H1 (cell line): ENCODE measurements at regions not wholly inside any gene's neighbourhood (a gene's known extent, or its start where the extent isn't known, plus 50 kb on each side); places are given as distances from the start of the nearest gene placed in this dataset.

Experiments used
- CTCF ChIA-PET: fragments of 300-600 bp; sonication (Branson Sonifier 250); formaldehyde crosslinking; loops from one replicate; lab custom pipeline; 2021; ENCODE audit not compliant: partially characterized antibody; lab: Charles Lee
- POLR2A ChIA-PET: fragments of 300-600 bp; sonication (Branson Sonifier 250); formaldehyde crosslinking; loops from one replicate; lab custom pipeline; 2021; ENCODE audit warnings: inconsistent platforms; ENCODE audit not compliant: partially characterized antibody; lab: Charles Lee
- DNase-seq, 2 experiments: peaks; one replicate each; pipeline versions ENCODE4 v3.0.0 to v3.0.0-alpha.2; 2010 to 2022; ENCODE audit warnings: low spot score in 2 of 2, low read depth in 1 of 2, mixed read lengths in 1 of 2
- FAIRE-seq: peaks from 2 replicates; lab custom pipeline; 2011; peaks lifted over from hg19 to GRCh38; lab: Jason Lieb, UNC
- H2AFZ ChIP-seq: 2 replicates; pipeline ENCODE4 v1.8.1; 2012; ENCODE audit warnings: low read length, inconsistent platforms
- H2AK5ac ChIP-seq: 2 replicates; pipeline ENCODE4 v1.6.1; 2013; ENCODE audit warnings: low read depth, low read length
- H2BK120ac ChIP-seq: replicated peaks from 2 replicates; pipeline ENCODE3; 2013; ENCODE audit warnings: low read depth, low read length, inconsistent platforms
- H2BK12ac ChIP-seq: 2 replicates; pipeline ENCODE4 v1.6.1; 2013; ENCODE audit warnings: low read depth, low read length
- H2BK15ac ChIP-seq: 2 replicates; pipeline ENCODE4 v1.6.1; 2013; ENCODE audit warnings: low read length
- H2BK20ac ChIP-seq: 2 replicates; pipeline ENCODE4 v1.6.1; 2013; ENCODE audit warnings: low read length
- H2BK5ac ChIP-seq: 2 replicates; pipeline ENCODE4 v1.6.1; 2013; ENCODE audit warnings: low read depth, low read length
- H3K14ac ChIP-seq: 2 replicates; pipeline ENCODE4 v1.6.1; 2013; ENCODE audit warnings: inconsistent platforms; ENCODE audit not compliant: insufficient read length
- H3K18ac ChIP-seq: 2 replicates; pipeline ENCODE4 v1.6.1; 2013; ENCODE audit warnings: low read length; ENCODE audit errors: extremely low read depth
- H3K23ac ChIP-seq: 2 replicates; pipeline ENCODE4 v1.6.1; 2013; ENCODE audit warnings: inconsistent platforms; ENCODE audit not compliant: insufficient read length
- H3K23me2 ChIP-seq: 2 replicates; pipeline ENCODE4 v1.6.1; 2013; ENCODE audit warnings: low read depth, low read length
- H3K27ac ChIP-seq: 2 replicates; pipeline ENCODE4 v1.6.1; 2011; ENCODE audit warnings: low read depth, low read length, inconsistent platforms
- H3K27me3 ChIP-seq, 4 experiments: replicated peaks in 1 of 4; 1 replicate in 1 of 4; 2 replicates in 3 of 4; pipeline versions ENCODE4 v1.6.1 to v1.8.1; 2011 to 2013; ENCODE audit warnings: low read length in 3 of 4, mild to moderate bottlenecking in 3 of 4, inconsistent platforms in 2 of 4, mixed read lengths in 2 of 4, moderate library complexity in 1 of 4; ENCODE audit not compliant: control insufficient read depth in 3 of 4, insufficient read depth in 3 of 4; ENCODE audit errors: extremely low read depth in 1 of 4
- H3K36me3 ChIP-seq, 4 experiments: 2 replicates each; pipeline versions ENCODE4 v1.6.1 to v1.8.1; 2011 to 2013; ENCODE audit warnings: mild to moderate bottlenecking in 4 of 4, low read length in 3 of 4, moderate library complexity in 2 of 4, control low read depth in 1 of 4, inconsistent platforms in 1 of 4; ENCODE audit not compliant: insufficient read depth in 4 of 4, control insufficient read depth in 2 of 4
- H3K4ac ChIP-seq: replicated peaks from 2 replicates; pipeline ENCODE3; 2013; ENCODE audit warnings: low read length, low read depth, mixed read lengths, inconsistent platforms; ENCODE audit not compliant: insufficient read length
- H3K4me1 ChIP-seq, 4 experiments: replicated peaks in 1 of 4; 1 replicate in 1 of 4; 2 replicates in 3 of 4; pipeline versions ENCODE4 v1.6.1 to v1.8.1; 2011 to 2013; ENCODE audit warnings: low read length in 3 of 4, inconsistent platforms in 2 of 4, mixed read lengths in 1 of 4; ENCODE audit not compliant: insufficient read depth in 4 of 4, control insufficient read depth in 3 of 4
- H3K4me2 ChIP-seq, 2 experiments: 2 replicates each; pipeline versions ENCODE4 v1.6.1 to v1.8.1; 2011 to 2013; ENCODE audit warnings: low read depth in 2 of 2, low read length in 2 of 2, control low read depth in 1 of 2, inconsistent platforms in 1 of 2, mild to moderate bottlenecking in 1 of 2; ENCODE audit not compliant: insufficient read depth in 1 of 2
- H3K4me3 ChIP-seq, 4 experiments: fragments of 200-600, 300-600 bp in 1 of 4; sonication (generic), shearing (Covaris generic), sonication (Bioruptor Twin) in 1 of 4; 2 replicates each; pipeline versions ENCODE4 v1.5.1 to v1.8.1; 2011 to 2016; ENCODE audit warnings: low read length in 4 of 4, low read depth in 3 of 4, control low read depth in 2 of 4, inconsistent platforms in 2 of 4, mild to moderate bottlenecking in 2 of 4, mixed read lengths in 1 of 4, moderate library complexity in 1 of 4; ENCODE audit not compliant: insufficient read depth in 2 of 4; ENCODE audit errors: extremely low read depth in 1 of 4
- H3K56ac ChIP-seq: replicated peaks from 2 replicates; pipeline ENCODE3; 2013; ENCODE audit warnings: low read depth, mild to moderate bottlenecking, mixed read lengths, low read length, inconsistent platforms; ENCODE audit not compliant: insufficient read length
- H3K79me1 ChIP-seq: 2 replicates; pipeline ENCODE4 v1.6.1; 2013; ENCODE audit warnings: low read depth, low read length, control low read depth
- H3K79me2 ChIP-seq, 2 experiments: 2 replicates each; pipeline versions ENCODE4 v1.6.1 to v1.8.1; 2012 to 2013; ENCODE audit warnings: low read length in 2 of 2, mild to moderate bottlenecking in 2 of 2, inconsistent platforms in 1 of 2; ENCODE audit not compliant: insufficient read depth in 2 of 2, control insufficient read depth in 1 of 2
- H3K9ac ChIP-seq, 4 experiments: replicated peaks in 1 of 4; 1 replicate in 1 of 4; 2 replicates in 3 of 4; pipeline versions ENCODE4 v1.6.1 to v1.8.1; 2011 to 2013; ENCODE audit warnings: low read depth in 3 of 4, low read length in 3 of 4, control low read depth in 2 of 4, mild to moderate bottlenecking in 2 of 4, moderate library complexity in 2 of 4, inconsistent platforms in 1 of 4; ENCODE audit errors: extremely low read depth in 1 of 4
- H3K9me3 ChIP-seq, 2 experiments: 2 replicates each; pipeline versions ENCODE4 v1.6.1 to v1.8.1; 2012 to 2013; ENCODE audit warnings: mild to moderate bottlenecking in 2 of 2, moderate library complexity in 2 of 2, control low read depth in 1 of 2, inconsistent platforms in 1 of 2, low read depth in 1 of 2, low read length in 1 of 2, mixed read lengths in 1 of 2; ENCODE audit not compliant: insufficient read depth in 2 of 2
- H4K20me1 ChIP-seq, 2 experiments: replicated peaks in 1 of 2; 2 replicates each; pipeline versions ENCODE3 to v1.8.1; 2011 to 2013; ENCODE audit warnings: inconsistent platforms in 2 of 2, low read length in 2 of 2, mild to moderate bottlenecking in 1 of 2; ENCODE audit not compliant: insufficient read depth in 2 of 2, control insufficient read depth in 1 of 2
- H4K5ac ChIP-seq: 2 replicates; pipeline ENCODE4 v1.6.1; 2013; ENCODE audit warnings: low read length, low read depth, mixed read lengths, inconsistent platforms; ENCODE audit not compliant: insufficient read length
- H4K8ac ChIP-seq: 2 replicates; pipeline ENCODE4 v1.8.0; 2013; ENCODE audit warnings: mild to moderate bottlenecking, moderate library complexity, low read length, inconsistent platforms; ENCODE audit not compliant: insufficient read depth; ENCODE audit errors: extremely low read depth
- H4K91ac ChIP-seq: replicated peaks from 2 replicates; pipeline ENCODE3; 2013; ENCODE audit warnings: low read length, mixed read lengths, inconsistent platforms; ENCODE audit not compliant: insufficient read length
- BACH1 ChIP-seq: IDR thresholded peaks from 2 replicates; pipeline ENCODE4 v1.6.1; 2012; ENCODE audit warnings: low read length, improper control_type of control experiment
- POLR2AphosphoS5 ChIP-seq: IDR thresholded peaks from 2 replicates; pipeline ENCODE4 v1.6.1; 2011; ENCODE audit warnings: low read depth, low read length
- WGBS, 2 experiments: shearing (Covaris generic) in 1 of 2; methylation state at CpG; one replicate each; pipeline versions ENCODE4 v1.1.6 to v1.1.7; 2013 to 2015; ENCODE audit warnings: low lambda C conversion rate in 2 of 2, mixed read lengths in 2 of 2, inconsistent platforms in 1 of 2, low coverage in 1 of 2, missing lambda C conversion rate in 1 of 2; ENCODE audit not compliant: insufficient replicate concordance in 2 of 2, insufficient coverage in 1 of 2, insufficient read length in 1 of 2; ENCODE audit errors: extremely low coverage in 1 of 2, missing lambda C conversion rate in 1 of 2; 5-methylcytosine and 5-hydroxymethylcytosine counted together

DNA sequence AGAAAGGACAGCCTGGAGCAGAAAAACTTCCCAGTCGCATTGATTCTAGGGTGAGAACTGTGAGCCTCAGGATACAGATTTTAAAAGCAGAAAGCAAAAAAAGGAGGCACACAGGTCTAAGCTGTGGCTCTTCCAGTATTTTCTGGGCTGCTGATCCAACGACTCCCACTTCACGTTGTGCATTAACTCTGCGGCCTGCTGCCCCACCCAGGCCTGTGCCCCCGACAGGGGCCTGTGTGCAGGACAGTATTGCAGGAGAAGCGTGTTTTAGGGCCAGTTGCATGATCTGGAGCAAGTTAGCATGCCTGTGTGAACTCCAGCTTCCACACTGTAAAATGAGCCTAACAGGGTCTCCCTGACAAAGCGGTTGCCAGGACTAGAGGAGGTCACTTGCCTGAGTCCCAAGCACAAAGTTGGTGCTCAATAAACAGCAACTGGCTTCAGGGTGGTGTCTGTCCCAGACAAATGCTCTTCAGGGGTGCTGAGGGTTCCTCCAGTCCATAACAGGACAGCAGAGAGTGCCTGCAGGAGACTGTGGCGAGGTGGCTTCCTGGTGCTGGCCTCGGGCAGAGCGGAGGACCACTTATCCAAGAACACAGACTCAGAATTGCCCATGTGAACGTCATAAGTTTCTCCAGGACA lies 66.8 kb upstream of the RAB4A start:
- no peak overlapping the region for H3K4me3 ChIP-seq
- no peak overlapping the region for H3K14ac ChIP-seq
- no peaks in the 10 kb centered on the region for H3K79me1 ChIP-seq
- no peak overlapping the region for H2AFZ ChIP-seq
- H3K56ac ChIP-seq = no peak overlapping the region
- no peaks in the 10 kb centered on the region for H3K9me3 ChIP-seq
- peaks cover 6 to 22% (median 12%) of the 10 kb centered on the region in 4 experiments for H3K4me1 ChIP-seq
- no peaks in the 10 kb centered on the region for H3K79me2 ChIP-seq
- FAIRE-seq (no peak), DNase-seq (peak in 1 of 2 experiments; percentile 44)
- H3K23ac ChIP-seq = no peak overlapping the region
- ChIA-PET CTCF (interaction anchor here (1.9 to 2.9 kb wide), 2 partner anchors 8 to 23 kb away, joined by 4 to 17 read pairs; no protein-coding TSS in a partner anchor), POLR2A (interaction anchor here (0.6 to 1.4 kb wide), 7 partner anchors 13 to 469 kb away, joined by 3 to 8 read pairs (median 4); no protein-coding TSS in a partner anchor)
- H3K27ac ChIP-seq = no peak overlapping the region
- peak overlapping the region; percentile 21; the same call in 1 of the 2 replicates for H2BK15ac ChIP-seq
- peak overlapping the region; percentile 45 for H4K91ac ChIP-seq
- no peaks in the 10 kb centered on the region for H4K20me1 ChIP-seq
- no peaks in the 10 kb centered on the region for H3K27me3 ChIP-seq
- no peaks in the 10 kb centered on the region for H3K23me2 ChIP-seq
- WGBS, 2 experiments = 85% methylated on average over 11 of the region's 11 CpGs; no CpG with 5 or more reads in 1 of the 2 experiments
- H3K9ac ChIP-seq = peak overlapping the region in 1 of 4 experiments; percentile 2; a peak in 1 of 7 replicates
- no peaks in the 10 kb centered on the region for H3K36me3 ChIP-seq
- peak overlapping the region; percentile 64; the same call in 1 of the 2 replicates for H2BK5ac ChIP-seq
- no peak overlapping the region for H3K4ac ChIP-seq
- H2BK120ac ChIP-seq = peak overlapping the region; percentile 50
- H4K8ac ChIP-seq = no peak overlapping the region
- peak overlapping the region; percentile 12; the same call in 1 of the 2 replicates for H3K18ac ChIP-seq
- H3K4me2 ChIP-seq = no peak overlapping the region
- H2AK5ac ChIP-seq = no peak overlapping the region
- H4K5ac ChIP-seq = no peak overlapping the region
- no peak for TF ChIP-seq POLR2AphosphoS5
- no peak for TF ChIP-seq BACH1
- H2BK12ac ChIP-seq = peak overlapping the region; percentile 86; the same call in 1 of the 2 replicates
- peak overlapping the region; percentile 8 for H2BK20ac ChIP-seq
